Panc1 (cell line): ENCODE measurements at regions not wholly inside any gene's neighbourhood (a gene's known extent, or its start where the extent isn't known, plus 50 kb on each side); places are given as distances from the start of the nearest gene placed in this dataset.

ENCODE experiments used
- ATAC-seq: fragments of 200-7000 bp; cut with Tn5 transposase; 2 replicates; pipeline ENCODE4 v1.9.1; 2020; ENCODE audit warnings: mild to moderate bottlenecking, moderate library complexity
- BruUV-seq: library from RNA; stranded (reverse); fragments of 400-500 nt; replicated peaks from 2 replicates; lab custom pipeline; 2021; lab: Mats Ljungman, UMichigan
- CTCF ChIA-PET: fragments of 300-600 bp; sonication (Branson Sonifier 250); formaldehyde crosslinking; loops from one replicate; lab custom pipeline; 2022; ENCODE audit warnings: antibody characterized with exemption; lab: Charles Lee
- POLR2A ChIA-PET: fragments of 300-600 bp; sonication (Branson Sonifier 250); formaldehyde crosslinking; loops from one replicate; lab custom pipeline; 2022; ENCODE audit warnings: antibody characterized with exemption; lab: Charles Lee
- DNase-seq: peaks from one replicate; pipeline ENCODE4 v3.0.0-alpha.2; 2010; ENCODE audit warnings: low read depth, low spot score
- H3K27ac ChIP-seq: 2 replicates; pipeline ENCODE4 v1.5.1; 2011; ENCODE audit warnings: mild to moderate bottlenecking, low read length, inconsistent platforms
- H3K27me3 ChIP-seq: fragments of 200-500 bp; sonication (Bioruptor generic); 2 replicates; pipeline ENCODE4 v1.6.0; 2014; ENCODE audit warnings: low read length, inconsistent platforms; ENCODE audit not compliant: control insufficient read depth, insufficient read depth
- H3K36me3 ChIP-seq: fragments of 200-500 bp; sonication (Bioruptor generic); 2 replicates; pipeline ENCODE4 v1.5.1; 2014; ENCODE audit warnings: inconsistent platforms, mild to moderate bottlenecking, low read length, moderate library complexity; ENCODE audit not compliant: control insufficient read depth, insufficient read depth
- H3K4me1 ChIP-seq: 2 replicates; pipeline ENCODE4 v1.5.1; 2011; ENCODE audit warnings: inconsistent platforms, mild to moderate bottlenecking, low read length, moderate library complexity; ENCODE audit not compliant: control insufficient read depth, insufficient read depth
- H3K4me3 ChIP-seq, 2 experiments: 2 replicates each; pipeline ENCODE4 v1.5.1; 2011 to 2012; ENCODE audit warnings: low read depth in 2 of 2, low read length in 2 of 2, mild to moderate bottlenecking in 2 of 2, inconsistent platforms in 1 of 2, moderate library complexity in 1 of 2
- H3K9me3 ChIP-seq: fragments of 200-500 bp; sonication (Bioruptor generic); 2 replicates; pipeline ENCODE4 v1.5.1; 2014; ENCODE audit warnings: low read depth, mild to moderate bottlenecking, inconsistent platforms, low read length, moderate library complexity; ENCODE audit not compliant: control insufficient read depth, insufficient read depth
- POLR2AphosphoS5 ChIP-seq: IDR thresholded peaks from 2 replicates; pipeline ENCODE4 v1.6.1; 2012; ENCODE audit warnings: mild to moderate bottlenecking, low read depth, low read length, moderate library complexity
- SIN3A ChIP-seq: IDR thresholded peaks from 2 replicates; pipeline ENCODE4 v1.6.1; 2012; ENCODE audit warnings: low read depth, mild to moderate bottlenecking, low read length, moderate library complexity, borderline replicate concordance; ENCODE audit not compliant: insufficient read depth
- TCF7L2 ChIP-seq: IDR thresholded peaks from 2 replicates; pipeline ENCODE4 v1.6.1; 2011; ENCODE audit warnings: mild to moderate bottlenecking, low read depth, low read length, inconsistent platforms
- in situ Hi-C: cut with HindIII; loops from 2 replicates; pipeline ENCODE4 v1.10.0; 2016; ENCODE audit warnings: low sequenced_read_pairs, low pct_unique_long_range_greater_than_20kb
- intact Hi-C: fragments of 100-400 bp; cut with micrococcal nuclease; formaldehyde crosslinking; loops from one replicate; pipeline ENCODE4 v1.10.0; 2022; ENCODE audit not compliant: unreplicated experiment
- TF ChIP-seq, protein P1 (sequence below), 2 experiments: IDR thresholded peaks; 2 replicates each; pipeline ENCODE4 v1.6.1; 2011 to 2012; ENCODE audit warnings: low read depth in 2 of 2, control low read depth in 1 of 2, low read length in 1 of 2, mild to moderate bottlenecking in 1 of 2, moderate library complexity in 1 of 2; ENCODE audit not compliant: insufficient read depth in 1 of 2
- TF ChIP-seq, protein P2 (sequence below): fragments of 450-650 bp; IDR thresholded peaks from 2 replicates; pipeline ENCODE4 v1.5.1; 2017; ENCODE audit warnings: mild to moderate bottlenecking

DNA sequence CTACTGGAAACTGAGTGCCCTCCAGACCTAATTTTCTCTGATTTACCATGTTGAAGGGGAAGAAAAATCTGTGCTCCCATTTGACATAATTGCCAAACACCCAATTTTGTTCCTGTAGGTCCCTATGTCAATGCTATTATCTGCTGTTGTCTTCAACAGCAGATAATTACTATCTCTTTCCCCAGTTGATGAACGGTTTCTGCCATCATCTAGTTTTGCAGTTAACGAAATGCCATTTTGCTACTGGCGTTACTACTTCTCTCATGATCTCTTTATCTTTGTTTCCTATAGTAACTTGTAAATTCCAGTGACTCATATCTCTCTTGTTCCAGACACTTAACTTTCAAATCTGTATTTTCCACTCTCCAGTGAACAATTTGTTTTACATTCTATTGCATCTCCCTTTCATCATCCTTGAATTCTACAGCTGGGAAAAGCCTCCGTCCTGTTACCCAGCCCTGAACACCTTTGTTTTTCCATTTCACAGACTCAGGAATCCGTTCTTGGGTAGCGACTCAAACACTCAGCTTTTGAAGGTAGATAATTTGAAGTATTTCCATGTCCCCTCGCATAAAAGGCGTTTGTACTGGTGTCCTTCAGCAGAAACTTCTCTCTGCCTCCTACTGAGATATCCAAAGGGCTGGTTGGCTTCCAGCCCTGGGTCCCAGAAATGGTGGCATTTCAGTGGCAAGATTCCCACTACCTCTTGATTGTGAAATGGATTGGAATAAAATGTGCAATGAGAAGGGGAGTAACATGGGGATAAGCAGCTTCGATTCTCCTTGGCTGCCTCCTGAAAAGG lies 111.7 kb downstream of the FOXB1 start:
- no peak for DNase-seq
- Histone ChIP-seq H3K36me3 (no peaks in the 10 kb centered on the region), H3K4me1 (peaks cover 9% of the 10 kb centered on the region; the same call in 1 of the 2 replicates), H3K9me3 (no peaks in the 10 kb centered on the region), H3K27me3 (no peaks in the 10 kb centered on the region), H3K4me3 (no peak overlapping the region), H3K27ac (peak overlapping the region; percentile 25; the same call in 1 of the 2 replicates)
- intact Hi-C loops = loop anchor here (10.0 kb wide), 1 partner anchor 111 kb away; the partner anchor contains the start of gene FOXB1
- in situ Hi-C loops = no loop called here
- no TSS peak for BruUV-seq
- CTCF ChIA-PET = no interaction called here
- peak; percentile 54 for TF ChIP-seq TCF7L2
- TF ChIP-seq, protein P1, sequence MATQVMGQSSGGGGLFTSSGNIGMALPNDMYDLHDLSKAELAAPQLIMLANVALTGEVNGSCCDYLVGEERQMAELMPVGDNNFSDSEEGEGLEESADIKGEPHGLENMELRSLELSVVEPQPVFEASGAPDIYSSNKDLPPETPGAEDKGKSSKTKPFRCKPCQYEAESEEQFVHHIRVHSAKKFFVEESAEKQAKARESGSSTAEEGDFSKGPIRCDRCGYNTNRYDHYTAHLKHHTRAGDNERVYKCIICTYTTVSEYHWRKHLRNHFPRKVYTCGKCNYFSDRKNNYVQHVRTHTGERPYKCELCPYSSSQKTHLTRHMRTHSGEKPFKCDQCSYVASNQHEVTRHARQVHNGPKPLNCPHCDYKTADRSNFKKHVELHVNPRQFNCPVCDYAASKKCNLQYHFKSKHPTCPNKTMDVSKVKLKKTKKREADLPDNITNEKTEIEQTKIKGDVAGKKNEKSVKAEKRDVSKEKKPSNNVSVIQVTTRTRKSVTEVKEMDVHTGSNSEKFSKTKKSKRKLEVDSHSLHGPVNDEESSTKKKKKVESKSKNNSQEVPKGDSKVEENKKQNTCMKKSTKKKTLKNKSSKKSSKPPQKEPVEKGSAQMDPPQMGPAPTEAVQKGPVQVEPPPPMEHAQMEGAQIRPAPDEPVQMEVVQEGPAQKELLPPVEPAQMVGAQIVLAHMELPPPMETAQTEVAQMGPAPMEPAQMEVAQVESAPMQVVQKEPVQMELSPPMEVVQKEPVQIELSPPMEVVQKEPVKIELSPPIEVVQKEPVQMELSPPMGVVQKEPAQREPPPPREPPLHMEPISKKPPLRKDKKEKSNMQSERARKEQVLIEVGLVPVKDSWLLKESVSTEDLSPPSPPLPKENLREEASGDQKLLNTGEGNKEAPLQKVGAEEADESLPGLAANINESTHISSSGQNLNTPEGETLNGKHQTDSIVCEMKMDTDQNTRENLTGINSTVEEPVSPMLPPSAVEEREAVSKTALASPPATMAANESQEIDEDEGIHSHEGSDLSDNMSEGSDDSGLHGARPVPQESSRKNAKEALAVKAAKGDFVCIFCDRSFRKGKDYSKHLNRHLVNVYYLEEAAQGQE (IDR thresholded peaks at IDR 0.05; ENCODE audit: insufficient read depth in 1 of 2, low read depth in 2 of 2, low read length in 1 of 2) = no peak
- ATAC-seq = peak; percentile 69
- POLR2A ChIA-PET = no interaction called here

DNA sequence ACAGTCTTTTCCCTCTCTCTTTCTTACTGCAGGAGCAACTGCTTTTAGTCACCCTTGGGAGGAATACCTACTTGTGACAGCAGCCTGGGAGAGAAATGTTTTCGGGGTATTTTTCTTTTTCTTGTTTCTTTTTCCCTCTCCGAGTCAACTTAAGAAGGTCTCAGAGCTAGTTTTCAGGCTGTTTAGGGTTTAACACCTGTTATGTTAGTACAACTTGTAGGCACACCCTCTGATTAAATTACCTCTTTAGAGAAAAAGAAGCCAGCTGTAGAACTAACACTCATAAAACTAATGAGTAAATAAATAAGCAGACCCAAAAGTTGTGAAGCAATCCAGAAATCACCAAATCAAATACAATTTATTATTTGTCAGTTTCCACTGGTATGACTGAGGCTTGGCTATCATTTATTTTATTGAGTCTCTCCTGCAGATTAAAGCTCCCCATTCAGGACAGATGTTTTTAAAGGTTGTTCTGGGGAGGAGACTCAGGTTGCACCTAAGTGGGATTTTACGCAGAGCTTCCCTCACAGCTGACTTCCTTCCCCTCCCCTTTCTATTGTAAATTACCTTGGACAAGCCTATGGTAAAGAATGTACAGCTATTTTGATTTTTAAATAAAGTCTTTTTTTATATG lies 112.5 kb downstream of the FOXB1 start:
- CTCF ChIA-PET = no interaction called here
- intact Hi-C loops = loop anchor here (10.0 kb wide), 1 partner anchor 112 kb away; the partner anchor contains the start of gene FOXB1
- TF ChIP-seq, protein P2, sequence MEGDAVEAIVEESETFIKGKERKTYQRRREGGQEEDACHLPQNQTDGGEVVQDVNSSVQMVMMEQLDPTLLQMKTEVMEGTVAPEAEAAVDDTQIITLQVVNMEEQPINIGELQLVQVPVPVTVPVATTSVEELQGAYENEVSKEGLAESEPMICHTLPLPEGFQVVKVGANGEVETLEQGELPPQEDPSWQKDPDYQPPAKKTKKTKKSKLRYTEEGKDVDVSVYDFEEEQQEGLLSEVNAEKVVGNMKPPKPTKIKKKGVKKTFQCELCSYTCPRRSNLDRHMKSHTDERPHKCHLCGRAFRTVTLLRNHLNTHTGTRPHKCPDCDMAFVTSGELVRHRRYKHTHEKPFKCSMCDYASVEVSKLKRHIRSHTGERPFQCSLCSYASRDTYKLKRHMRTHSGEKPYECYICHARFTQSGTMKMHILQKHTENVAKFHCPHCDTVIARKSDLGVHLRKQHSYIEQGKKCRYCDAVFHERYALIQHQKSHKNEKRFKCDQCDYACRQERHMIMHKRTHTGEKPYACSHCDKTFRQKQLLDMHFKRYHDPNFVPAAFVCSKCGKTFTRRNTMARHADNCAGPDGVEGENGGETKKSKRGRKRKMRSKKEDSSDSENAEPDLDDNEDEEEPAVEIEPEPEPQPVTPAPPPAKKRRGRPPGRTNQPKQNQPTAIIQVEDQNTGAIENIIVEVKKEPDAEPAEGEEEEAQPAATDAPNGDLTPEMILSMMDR = no peak

DNA sequence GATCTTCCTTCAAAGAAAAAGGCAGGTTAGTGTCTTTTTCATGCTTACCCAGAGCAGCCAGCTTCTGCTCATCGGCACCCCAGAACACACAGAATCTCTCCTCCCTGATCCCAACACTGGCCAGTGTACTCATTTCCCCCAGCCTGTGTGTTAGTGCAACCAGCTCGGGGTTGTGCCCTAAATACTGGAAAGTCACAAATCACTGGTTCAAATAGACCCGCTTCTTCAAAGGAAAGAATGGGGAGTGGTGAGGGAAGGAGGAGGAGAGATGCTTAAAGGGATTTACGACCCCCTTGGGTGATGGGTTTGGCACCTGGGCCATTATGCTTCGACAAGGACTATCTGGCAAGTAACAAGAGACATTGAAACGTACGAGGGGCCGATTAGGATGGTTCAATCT lies 114.0 kb downstream of the FOXB1 start:
- Histone ChIP-seq H3K36me3 (no peaks in the 10 kb centered on the region), H3K27ac (no peak overlapping the region; the same call in 1 of the 2 replicates), H3K4me1 (peaks cover 9% of the 10 kb centered on the region; the same call in 1 of the 2 replicates), H3K4me3 (no peak overlapping the region), H3K9me3 (no peaks in the 10 kb centered on the region), H3K27me3 (no peaks in the 10 kb centered on the region)
- TF ChIP-seq SIN3A (no peak), POLR2AphosphoS5 (no peak), TCF7L2 (no peak)
- TF ChIP-seq, protein P1 (IDR thresholded peaks at IDR 0.05; ENCODE audit: insufficient read depth in 1 of 2, low read depth in 2 of 2, low read length in 1 of 2) = no peak
- TF ChIP-seq, protein P2 = no peak
- DNase-seq = no peak
- intact Hi-C loops (loop anchor here (10.0 kb wide), 1 partner anchor 113 kb away; the partner anchor contains the start of gene FOXB1), in situ Hi-C loops (no loop called here)
- CTCF ChIA-PET = no interaction called here
- POLR2A ChIA-PET = no interaction called here
- no TSS peak for BruUV-seq
- no peak for ATAC-seq

More for the DNA sequence above, 112.5 kb downstream of the FOXB1 start:
- no peaks in the 10 kb centered on the region for H3K27me3 ChIP-seq
- H3K27ac ChIP-seq = peak overlapping the region; percentile 9; the same call in 1 of the 2 replicates
- BruUV-seq = no TSS peak
- no peaks in the 10 kb centered on the region for H3K36me3 ChIP-seq
- POLR2A ChIA-PET = no interaction called here
- in situ Hi-C loops = no loop called here
- H3K4me1 ChIP-seq = peaks cover 9% of the 10 kb centered on the region; the same call in 1 of the 2 replicates
- DNase-seq = no peak
- 0 out of 2 replicates have a peak, but pooled peaks have one; percentile 41 for ATAC-seq
- H3K4me3 ChIP-seq = no peak overlapping the region
- no peaks in the 10 kb centered on the region for H3K9me3 ChIP-seq
